ENCODE measurements at regions not wholly inside any gene's neighbourhood (a gene's known extent, or its start where the extent isn't known, plus 50 kb on each side); places are given as distances from the start of the nearest gene placed in this dataset.
"Not testable (repeated sequence)": the region's sequence is repeated elsewhere in the genome, so short reads cannot be mapped to it uniquely, and the experiment has no call there.

DNA sequence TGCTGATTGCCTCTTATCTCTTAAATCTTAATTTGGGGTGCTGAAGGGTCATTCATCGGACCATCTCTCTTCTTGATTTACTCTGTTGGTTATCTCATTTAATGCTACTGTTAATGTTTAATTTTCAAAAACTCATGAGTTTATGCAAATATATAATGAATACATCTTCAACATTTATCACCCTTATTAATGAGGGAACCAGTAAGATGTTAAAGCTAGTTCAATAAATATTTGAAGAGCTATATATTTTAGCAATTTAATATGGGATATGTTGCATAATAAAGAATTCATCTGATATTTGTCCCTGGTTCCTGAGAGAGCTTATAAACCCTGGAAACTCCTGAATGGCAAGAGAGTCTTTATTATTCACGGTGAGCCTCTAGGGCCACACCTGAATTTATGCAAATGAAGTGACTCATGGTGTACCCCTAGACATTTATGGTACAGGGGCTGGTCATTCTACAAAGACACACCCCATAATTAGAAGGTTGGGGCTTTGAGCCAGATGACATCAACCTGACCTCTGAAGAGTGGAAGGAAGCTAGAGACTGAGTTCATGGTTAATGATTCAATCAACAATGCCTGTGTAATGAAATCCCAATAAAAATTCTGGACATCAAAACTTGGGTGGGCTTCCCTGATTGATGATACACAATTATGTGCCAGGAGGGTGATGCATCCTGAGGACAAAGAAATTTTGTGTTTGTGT, 339.5 kb upstream of the ZNF608 start:
- DNase-seq (ENCODE audit: low read depth in 3 of 3): no peak

DNA sequence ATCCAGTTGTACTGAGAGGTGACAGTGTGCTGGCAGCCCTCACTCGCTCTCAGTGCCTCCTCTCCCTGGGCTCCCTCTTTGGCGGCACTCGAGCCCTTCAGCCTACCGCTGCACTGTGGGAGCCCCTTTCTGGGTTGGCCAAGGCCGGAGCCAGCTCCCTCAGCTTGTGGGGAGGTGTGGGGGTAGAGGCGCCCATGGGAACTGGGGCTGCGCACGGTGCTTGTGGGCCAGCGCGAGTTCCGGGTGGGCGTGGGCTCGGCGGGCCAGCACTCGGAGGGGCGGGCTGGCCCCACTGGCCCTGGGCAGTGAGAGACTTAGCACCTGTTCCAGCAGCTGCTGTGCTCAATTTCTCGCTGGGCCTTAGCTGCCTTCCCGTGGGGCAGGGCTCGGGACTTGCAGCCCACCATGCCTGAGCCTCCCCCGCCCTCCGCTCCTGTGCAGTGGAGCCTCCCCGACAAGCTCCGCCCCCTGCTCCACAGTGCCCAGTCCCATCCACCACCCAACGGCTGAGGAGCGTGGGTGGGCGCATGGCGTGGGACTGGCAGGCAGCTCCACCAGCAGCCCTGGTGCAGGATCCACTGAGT, 342.2 kb upstream of the ZNF608 start:
- no peak for DNase-seq (ENCODE audit: low read depth in 3 of 3)

DNA sequence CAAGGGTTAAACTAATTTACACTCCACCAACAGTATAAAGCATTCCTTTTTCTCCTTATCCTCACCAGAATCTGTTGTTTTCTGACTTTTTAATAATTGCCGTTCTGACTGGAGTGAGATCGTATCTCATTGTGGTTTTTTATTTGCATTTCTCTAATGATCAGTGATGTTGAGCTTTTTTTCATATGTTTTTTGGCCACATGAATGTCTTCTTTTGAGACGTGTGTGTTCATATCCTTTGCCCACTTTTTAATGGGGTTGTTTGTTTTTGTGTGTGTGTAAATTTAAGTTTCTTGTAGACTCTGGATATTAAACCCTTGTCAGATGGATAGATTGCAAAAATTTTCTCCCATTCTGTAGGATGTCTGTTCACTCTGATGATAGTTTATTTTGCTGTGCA, 345.7 kb upstream of the ZNF608 start:
- not testable (repeated sequence) for DNase-seq (ENCODE audit: low read depth in 3 of 3)

DNA sequence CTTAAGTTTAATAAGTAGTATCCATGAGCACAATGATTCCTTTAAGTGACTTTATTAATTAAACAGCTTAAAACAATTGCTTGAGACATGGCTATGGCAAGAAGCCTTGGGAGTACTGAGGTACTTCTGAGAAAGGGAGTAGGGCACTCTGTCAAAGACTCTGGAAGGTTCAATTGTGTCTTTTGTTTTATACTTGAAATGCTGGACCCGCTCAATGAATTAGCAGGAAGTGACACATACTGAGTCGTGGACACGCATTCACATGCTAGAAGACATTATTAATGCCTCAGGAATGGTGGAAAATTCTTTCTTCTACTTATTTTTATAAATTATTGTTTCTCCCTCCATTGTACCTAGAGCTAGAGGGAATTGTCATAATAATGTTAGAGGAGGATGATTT, 347.3 kb upstream of the ZNF608 start:
- no peak for DNase-seq (ENCODE audit: low read depth in 3 of 3)

DNA sequence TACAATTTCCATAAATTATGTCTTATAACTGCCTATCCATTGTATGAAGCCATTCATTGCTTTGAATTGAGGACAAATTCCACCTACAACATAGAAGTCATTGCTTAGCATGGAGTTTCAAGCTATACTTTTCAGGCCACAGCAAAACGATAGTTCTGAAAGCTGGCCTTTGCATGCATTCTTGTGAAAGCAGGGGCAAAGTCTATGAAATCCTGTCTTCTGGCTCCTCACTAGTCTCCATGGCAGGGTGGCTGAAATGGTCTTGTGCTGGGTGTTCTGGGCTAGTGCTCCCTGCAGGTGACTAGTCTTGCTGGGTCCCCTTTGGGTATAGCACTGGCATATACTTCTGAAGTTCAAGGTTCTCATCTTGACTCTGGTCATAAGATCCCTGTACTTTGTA, 353.9 kb upstream of the ZNF608 start:
- DNase-seq (ENCODE audit: low read depth in 3 of 3): no peak

DNA sequence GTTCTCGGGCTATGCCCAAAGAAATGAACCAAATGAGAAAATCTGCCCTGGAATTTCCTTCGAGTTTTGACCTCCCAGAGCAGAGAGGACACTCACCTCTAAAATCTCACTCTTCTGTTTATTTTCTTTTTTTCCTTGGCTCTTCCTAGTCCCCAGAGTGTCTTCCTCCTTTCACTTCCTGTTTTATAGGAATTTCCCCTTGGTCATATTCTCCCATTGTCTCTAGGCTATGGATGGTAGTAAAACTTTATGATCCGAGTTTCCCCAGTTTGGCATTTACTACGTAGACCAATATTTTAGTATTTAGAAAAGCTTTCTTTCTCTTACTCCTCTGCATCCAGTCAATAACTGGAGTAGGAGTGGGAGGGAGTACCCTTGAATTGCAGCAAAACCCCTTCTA, 354.5 kb upstream of the ZNF608 start:
- no peak for DNase-seq (ENCODE audit: low read depth in 3 of 3)

DNA sequence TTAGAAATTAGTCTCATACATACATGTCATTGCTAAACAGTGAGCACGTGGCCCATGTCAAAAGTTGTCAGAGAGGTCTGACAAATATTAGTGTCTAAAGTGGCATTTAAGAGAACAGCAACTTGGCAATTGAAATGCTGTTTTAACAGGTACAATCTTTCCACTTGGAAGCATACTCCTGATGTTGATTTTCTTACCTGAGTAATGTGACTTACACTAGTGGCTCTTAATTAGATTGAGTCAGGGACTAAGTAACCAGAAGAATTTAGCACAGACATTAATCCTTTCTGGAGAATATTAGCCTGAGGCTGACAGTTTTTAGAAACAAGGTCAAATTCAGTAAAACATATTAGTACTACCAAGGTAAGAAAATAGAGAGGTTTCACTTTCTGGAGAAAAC, 357.0 kb upstream of the ZNF608 start:
- no peak for DNase-seq (ENCODE audit: low read depth in 3 of 3)

DNA sequence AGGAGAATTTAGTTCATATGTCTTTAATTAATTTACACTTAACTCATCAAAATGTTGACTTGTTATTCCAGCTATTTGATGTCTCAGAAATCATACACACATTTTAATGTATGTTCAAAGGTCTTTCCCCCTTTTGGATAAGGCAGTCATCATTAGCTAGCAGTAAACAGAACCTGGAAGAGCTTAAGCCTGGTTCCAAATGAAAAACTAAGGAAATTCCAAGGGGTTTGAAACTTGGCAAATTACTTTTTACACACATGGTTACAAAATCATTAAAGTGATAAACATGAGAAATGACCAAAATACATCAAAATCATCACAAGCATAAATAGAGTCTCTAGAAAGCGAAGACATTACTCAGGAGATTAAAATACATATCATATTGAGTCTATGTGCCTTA, 359.8 kb upstream of the ZNF608 start:
- DNase-seq (ENCODE audit: low read depth in 3 of 3): no peak

DNA sequence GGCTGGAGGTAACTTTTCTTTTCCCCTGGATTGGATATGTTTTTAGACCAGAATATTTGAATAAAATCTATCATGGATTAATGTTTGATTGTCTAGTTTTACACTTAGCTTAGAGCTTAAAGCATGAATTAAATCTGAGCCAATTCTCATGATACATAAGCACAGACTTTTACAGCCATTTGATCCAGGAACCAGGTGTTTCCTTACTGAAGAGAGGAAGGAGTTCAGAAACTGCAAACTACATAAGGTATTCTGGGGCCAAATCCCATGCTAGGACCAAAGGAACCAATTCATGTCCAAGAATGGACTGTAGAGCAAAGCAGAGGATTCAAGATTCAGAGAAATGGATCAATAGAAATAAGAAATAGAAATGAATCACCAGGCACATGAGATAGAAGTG, 360.4 kb upstream of the ZNF608 start:
- DNase-seq (ENCODE audit: low read depth in 3 of 3): no peak

DNA sequence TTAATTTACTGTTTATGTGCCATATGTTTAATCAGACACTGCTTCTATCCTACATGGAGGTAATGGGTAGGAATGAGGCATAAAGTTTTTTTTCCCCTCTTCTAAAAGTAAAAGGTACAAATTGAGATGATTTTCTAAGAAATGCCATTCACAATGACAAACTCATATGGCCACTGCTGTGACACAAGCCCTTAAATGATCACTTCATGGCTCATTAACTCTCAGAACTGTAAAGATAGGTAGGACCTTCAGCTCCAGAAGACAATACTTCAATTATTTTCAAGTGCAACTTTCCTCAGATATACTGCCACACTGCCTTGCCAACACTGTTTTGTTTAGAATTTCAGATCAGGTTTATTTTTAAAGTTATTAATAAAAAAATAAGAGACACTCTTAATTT, 362.9 kb upstream of the ZNF608 start:
- DNase-seq (ENCODE audit: low read depth in 3 of 3): no peak

DNA sequence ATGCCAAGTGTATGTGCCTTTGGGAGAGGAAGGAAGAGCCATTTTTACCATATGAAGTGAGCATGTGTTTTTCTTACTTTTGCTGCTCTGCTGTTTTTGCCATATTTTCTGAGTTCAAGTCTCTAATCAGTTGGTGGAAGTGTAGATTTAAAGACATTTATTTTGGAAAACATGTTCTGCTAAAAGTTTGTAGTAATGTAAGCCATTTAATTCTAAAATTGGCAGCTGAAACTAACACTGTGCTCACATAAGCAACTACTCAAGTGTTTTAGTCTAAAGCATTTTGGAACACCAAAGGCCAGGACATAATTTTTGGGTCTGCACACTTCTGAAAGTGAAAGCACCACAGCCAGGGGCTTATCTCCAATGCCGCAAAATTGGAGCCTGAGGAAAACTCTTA, 363.4 kb upstream of the ZNF608 start:
- no peak for DNase-seq (ENCODE audit: low read depth in 3 of 3)

DNA sequence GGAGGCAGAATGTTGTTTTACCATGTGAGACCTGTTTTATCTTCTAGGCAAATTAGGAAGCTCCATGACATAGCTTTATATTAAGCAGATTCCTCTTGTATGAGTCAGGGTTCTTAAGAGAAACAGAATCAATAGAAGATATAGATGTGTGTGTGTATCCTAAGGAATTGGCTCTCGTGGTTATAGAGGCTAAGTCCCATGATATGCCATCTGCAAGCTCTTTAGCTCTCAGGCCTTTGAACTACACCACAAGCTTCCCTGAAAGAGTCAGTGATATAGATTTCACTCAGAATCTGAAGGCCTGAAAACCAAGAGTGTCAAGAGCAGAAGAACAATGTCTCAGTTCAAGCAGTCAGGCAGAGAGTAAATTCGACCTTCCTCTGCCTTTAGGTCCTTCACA, 365.8 kb upstream of the ZNF608 start:
- no peak for DNase-seq (ENCODE audit: low read depth in 3 of 3)

DNA sequence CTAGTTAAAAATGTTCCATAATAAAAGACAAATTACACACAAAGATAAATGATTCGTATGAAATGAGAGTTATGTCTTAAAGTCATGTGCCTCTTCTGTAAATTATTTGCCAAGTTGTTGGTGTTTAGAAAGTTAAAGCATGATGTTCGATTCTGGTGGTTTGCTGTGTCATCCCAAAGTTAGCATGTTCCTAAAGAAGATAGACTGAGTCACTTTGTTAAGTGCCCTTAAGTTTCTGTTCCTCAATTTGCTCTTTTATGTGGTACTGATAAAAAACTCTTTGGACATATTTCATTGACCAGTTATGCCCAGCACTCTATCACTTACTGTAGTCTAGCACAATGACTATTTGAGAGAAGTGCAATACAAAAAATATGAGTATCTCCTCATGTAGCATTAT, 366.9 kb upstream of the ZNF608 start:
- DNase-seq (ENCODE audit: low read depth in 3 of 3): no peak

DNA sequence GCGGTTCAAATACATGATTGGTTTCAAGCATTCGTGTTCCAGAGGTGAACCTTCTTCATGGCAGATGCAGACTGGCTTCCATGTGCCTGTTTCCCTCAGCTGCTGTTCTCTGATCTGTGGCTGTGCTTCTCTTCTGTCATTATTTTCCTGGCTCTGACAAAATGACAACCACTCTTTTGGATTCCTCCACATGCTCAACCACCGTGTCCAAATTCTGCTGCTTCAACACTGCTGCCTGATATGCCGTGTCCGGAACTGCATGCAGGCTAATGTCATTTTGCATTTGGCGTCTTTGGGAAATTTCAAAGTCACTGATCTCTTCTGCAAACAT, 368.7 kb upstream of the ZNF608 start:
- no peak for DNase-seq (ENCODE audit: low read depth in 3 of 3)

DNA sequence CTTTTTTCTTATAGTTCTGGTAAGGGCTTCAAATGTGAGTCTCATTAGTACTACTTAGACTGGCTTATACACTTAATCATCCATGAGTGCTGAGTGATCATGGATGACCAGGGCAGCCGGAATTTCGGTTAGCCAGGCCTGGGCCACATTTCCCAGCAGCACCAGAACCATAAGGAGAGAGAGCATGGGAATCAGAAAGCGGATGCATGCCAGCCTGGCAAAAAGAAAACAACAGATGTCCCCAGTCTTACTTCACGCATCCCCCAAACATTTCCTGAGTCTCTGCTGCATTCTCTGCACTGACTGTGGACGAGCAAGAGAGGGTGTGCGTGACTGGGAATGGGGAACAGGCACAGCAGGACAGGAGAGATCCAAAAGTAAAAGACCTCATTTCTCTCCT, 371.1 kb upstream of the ZNF608 start:
- no peak for DNase-seq (ENCODE audit: low read depth in 3 of 3)

DNA sequence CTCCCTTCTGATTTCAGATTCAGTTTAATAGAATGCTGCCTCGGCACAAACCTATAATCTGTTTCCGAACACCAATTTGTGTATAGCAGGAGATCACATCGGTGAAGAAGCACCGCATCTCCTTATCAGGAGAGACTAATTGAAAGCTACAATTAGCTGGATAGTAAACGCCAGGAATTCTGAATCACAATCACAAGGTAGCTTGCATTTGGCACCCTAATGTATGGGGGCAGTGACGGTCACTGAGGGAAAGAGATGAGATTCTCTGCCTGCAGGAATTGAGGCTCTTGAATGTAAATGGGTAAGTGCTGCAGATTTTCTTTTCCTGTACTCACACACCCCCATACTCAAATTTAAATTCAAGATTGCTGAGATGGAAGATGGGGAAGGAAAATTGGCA, 373.6 kb upstream of the ZNF608 start:
- no peak for DNase-seq (ENCODE audit: low read depth in 3 of 3)

DNA sequence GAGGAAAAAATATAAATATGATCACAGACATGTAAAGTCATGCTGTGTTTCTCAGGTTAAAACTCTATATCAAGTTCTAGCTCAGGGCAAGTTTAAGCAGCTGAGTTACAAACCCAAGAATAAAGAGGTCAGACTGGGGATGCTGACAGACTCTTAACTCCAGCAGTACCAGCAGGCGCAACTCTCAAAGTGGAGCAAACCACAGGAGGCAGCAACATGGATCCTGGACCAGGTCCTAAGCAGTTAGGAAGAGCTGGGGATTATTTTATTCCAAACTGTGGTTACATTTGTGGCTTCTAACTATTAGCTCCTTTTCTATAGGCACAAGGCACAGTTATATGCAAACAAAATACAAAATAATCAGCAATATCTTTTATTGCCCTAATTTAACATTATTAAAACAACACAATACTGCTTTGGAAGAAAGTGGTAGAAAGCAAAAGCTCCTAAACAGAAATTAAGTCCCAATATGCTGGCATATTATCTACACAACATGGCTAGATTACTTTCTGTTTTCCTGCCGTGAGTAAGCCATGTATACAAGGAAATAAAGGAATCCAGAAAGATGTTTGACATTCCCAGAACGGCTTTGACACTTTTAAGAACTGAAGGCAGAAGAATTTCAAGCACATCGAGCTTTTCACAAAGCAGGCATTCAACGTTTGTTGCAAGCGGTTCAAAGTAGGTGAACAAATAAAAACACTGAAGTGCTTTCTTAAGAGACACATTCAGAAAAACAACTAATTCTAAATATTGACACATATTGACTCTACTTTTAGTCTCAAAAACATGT, 378.8 kb upstream of the ZNF608 start:
- DNase-seq (ENCODE audit: low read depth in 3 of 3): no peak

DNA sequence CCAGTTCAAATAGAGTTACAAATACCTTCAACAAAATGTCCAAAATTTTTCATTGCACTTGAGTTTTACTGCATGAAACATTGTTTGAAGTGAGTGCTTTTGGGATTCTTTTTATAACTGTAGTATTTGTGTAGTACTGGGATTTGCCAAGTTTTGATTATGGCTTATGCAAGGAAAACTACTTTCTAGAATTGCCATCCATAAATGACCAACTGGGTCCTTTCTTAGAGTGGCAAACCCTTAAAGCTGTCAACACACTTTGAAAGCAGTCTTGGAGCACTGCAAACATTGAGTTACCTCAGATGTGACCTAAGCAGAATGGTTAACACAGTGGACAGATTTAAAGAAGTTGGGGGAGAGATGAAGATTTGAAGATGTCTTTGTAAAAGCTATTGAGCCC, 379.6 kb upstream of the ZNF608 start:
- DNase-seq (ENCODE audit: low read depth in 3 of 3): no peak

DNA sequence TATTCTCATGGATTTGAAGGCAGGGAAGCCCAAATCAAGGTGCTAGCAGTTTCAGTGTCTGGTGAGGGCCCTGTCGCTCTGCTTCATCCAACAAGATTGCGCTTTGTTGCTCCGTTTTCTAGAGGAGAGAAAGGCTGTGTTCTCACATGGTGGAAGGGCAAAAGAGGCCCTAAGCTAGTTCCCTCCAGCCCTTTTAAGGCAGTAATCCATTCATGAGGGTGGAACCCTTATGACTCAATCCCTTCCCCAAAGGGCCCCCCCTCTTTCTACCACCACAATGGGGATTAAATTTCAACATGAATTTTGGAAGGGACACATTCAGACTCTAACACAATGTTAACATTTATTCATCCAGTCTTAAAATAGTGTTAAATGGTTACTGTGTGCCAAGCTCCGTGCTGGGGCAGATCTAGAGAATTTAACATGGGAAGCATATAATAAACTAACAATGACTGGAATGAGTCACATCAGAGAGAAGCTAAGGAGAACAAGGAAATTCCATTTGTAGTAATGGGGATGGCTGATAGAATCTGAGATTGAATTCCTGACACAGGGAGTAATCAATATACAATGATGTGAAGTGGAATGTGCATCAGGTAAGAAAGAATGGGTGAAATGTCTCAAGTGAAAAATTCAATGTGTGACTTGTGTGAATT, 382.8 kb upstream of the ZNF608 start:
- DNase-seq (ENCODE audit: low read depth in 3 of 3): no peak

DNA sequence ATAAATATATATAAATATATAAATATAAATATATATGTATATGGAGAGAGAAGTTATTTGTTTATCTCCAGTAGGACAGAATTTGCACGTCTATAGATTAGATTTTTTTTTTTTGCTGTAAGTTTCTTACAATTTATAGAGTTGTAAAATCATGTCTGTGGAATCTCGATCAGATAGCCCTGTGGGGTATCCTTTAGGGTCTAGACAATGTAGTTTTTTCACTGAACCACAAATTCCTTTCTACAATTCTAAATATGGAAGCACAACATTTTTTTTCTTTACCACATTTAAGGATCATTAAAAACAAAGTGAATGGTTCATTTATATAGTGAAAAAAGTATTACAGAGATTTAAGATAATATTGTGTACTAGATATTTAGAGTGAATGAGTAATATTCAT, 384.2 kb upstream of the ZNF608 start:
- no peak for DNase-seq (ENCODE audit: low read depth in 3 of 3)

DNA sequence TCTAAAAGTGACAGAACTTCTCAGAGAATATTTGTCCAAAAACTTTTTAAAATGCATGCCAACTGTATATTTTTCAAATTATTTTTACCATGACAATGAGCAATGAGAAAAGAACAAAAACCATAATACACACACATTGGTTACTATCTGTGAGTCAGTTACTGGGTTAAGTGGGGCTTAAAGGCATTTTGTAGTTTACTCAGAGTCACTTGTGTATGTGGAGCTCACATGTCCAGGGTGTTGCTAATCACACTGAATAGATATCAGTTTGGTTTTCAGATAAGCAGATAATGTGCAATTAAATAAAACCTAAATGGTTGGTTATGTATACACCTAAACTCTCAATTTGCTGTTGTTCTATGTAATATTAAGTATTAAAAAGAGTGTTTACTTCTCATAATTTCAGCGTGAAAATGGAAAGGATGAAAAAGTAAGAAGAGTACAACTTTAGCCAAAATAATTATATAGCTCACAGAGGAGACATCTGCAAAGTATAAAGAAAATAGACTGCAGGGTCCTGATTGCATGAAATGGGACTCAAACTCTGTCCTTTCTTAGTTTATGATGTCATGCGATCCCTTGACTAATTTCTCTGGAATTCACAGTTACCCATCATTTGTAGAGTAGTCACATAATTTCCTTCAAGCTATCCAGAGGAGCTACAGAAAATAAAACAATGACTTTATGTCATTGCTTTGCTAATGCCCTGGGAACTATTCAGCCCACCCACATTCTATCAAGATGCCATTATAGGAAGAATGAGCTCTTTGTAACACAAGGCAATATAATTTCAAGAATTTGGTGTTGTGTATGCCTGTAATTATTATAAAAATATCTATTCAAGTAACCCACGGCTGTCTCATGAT, 388.0 kb upstream of the ZNF608 start:
- DNase-seq (ENCODE audit: low read depth in 3 of 3): no peak

DNA sequence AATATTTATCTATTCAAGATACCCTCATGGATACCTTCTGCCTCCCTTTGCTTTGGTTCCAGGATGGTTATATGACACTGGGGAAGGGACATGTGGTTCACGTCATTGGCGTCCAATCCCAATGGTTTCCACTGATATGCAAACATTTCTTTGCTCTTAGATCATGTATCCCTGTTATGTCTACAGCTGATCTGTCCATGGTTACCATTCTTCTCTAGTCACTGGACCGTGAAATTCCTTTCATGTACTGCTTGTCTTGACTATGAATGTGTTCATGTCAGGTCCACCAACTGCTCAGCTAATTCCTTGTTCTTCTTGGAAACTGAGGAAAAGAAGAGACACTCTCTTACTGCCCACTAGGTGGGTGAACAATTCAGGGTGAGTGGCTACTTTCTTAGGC, 391.1 kb upstream of the ZNF608 start:
- no peak for DNase-seq (ENCODE audit: low read depth in 3 of 3)

Measured in stimulated activated CD4-positive, alpha-beta T cell treated with anti-CD3 and anti-CD28 coated beads, TNF-alpha, amount 100 ng/mL, for 48 hours (primary cell).